GM19324 (cell line): ENCODE measurements at regions not wholly inside any gene's neighbourhood (a gene's known extent, or its start where the extent isn't known, plus 50 kb on each side); places are given as distances from the start of the nearest gene placed in this dataset.

Source experiments
- ATAC-seq: cut with Tn5 transposase; IDR thresholded peaks from one replicate; pipeline ENCODE4 v1.9.1; 2021; ENCODE audit warnings: mild to moderate bottlenecking, moderate library complexity; ENCODE audit not compliant: unreplicated experiment, low FRiP score

DNA sequence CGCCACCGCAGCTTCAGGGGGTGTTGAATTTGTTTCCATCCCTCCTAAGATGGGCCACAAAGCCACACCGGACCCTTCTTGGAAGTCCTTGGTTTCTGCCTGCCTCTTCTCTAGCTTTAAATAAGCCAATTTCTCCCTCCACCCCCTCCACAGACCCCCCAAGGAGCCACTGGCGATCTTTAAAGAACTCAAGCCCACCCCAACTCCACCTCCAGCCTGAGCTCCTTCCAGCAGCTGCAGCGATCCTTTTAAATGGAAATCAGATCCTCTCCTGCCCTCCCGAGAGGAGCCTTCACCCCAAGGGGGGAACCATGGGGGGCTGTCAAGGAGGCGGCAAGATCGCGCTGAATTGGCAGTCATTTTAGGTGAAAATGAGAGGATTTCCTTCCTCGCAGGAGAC is 133.1 kb downstream of the NCOR2 start:
- ATAC-seq, result no peak

DNA sequence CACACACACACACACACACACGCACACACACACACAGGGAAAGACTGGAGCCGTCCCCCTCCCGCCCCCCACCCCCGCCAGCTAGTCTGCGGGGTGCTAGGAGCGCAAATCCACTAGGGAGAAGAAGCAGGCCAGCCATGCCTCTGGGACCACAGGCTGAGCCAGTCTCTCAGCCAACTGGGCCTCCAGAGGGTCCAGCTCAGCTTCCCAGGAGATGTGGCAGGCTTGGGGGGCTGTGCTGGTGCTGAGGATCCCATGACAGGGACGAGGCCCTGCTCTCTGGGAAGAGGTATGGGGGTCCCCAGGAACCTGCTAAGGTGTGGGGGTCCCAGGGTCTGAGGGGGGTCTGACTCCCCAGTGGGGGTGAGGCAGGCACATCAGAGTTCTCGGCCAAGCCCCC is 133.5 kb downstream of the NCOR2 start:
- no peak for ATAC-seq

- no peak for ATAC-seq
Observed at GRCh38 chr12:124433147-124433874, 134.1 kb downstream of the NCOR2 start.

DNA sequence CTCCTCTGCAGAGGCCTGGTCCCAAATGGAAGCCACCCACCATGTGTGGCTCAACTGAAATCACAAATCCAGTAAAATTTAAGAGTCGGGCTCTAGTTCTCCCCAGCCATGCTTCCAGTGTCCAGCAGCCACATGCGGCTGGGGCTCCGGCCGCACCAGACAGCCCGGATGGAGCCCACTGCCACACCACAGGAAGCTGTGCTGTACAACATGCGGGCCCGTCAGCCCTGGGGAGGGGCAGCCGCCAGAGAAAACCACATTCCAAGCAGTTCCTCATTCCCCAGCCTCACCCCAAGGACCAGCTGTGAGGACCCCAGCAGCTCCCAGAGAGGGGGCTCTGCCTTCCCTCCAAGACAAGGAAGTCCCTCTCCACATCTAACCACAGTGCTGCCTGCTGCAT is 135.0 kb downstream of the NCOR2 start:
- ATAC-seq, result no peak

GRCh38 chr12:124431971-124432370 is 135.4 kb downstream of the NCOR2 start:
- no peak for ATAC-seq

DNA sequence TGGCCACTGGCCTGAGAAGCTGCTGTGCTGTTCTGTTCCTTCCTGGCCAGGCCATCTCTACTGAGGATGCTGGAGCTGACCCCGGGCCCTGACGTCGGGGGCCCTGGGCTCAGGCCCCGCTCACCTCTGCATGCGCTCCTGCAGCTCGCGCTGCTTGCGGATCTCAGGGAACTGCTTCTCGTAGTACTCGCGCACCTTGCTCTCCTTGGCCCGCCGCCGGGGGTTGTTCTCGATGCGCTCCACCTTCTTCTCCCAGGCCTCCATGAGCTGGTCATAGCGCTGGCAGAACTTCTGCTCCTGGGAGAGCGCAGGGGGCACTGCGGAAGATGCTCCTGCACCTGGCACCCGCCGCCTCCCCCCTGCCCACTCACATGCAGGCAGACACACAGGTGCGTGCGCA is 135.6 kb downstream of the RFLNA start:
- ATAC-seq, result no peak

DNA sequence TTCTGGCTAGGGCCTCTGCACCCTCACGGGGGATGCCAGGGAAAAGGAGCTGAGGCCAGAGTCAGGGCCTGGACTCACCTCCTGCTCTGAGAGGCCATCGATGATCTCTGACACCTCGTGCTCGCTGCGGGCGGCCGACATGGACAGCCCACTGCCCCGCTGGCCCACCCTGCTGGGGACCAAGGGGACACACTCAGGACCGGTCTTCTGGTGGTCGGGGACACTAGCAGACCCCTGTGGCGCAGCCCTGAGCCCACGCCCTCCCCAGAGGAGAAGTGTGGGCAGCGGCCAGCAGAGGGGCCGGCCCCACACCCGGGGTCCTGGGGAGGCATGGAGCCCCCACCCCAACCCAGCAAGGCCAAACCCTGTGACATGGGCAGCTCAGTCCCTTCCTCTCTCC is 134.6 kb downstream of the RFLNA start:
- ATAC-seq, result no peak

GRCh38 chr12:124428792-124429281 is 133.9 kb downstream of the RFLNA start:
- no peak for ATAC-seq

DNA sequence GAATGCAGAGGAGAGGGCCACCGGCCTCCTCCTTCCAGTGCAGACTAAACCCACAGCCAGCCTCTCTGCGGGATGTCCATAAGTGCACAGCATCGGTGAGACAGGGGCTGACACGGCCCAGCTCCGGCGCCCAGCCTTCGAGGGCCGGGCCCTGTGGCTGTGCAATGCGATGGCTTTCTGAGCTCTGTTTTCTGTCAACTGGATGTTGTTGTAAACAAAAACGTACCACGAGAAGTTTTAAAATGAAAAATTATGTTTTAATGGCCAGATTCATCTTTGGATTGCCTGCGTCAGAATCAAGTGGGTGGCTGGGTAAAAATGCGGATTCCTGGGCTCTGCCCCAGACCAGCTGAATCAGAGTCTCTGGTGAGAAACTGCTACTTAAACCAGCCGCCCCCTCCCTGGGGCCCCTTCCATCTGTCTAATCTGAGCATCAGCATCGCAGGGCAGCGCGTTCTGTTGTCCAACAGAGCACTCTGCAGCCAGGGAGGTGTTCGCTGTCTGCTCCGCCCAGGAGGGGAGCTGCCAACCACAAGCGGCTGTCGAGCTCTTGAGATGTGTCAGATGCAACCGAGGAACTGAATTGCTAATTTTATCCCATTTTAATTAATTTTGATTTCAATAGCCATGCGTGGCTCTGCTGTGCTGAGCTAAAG is 133.4 kb downstream of the RFLNA start:
- no peak for ATAC-seq

- no peak for ATAC-seq
Observed at GRCh38 chr12:124426594-124427555, 132.0 kb downstream of the RFLNA start.

- no peak for ATAC-seq
Observed at GRCh38 chr12:124425667-124426066, 130.8 kb downstream of the RFLNA start.

GRCh38 chr12:124424516-124424905 is 129.6 kb downstream of the RFLNA start:
- ATAC-seq, result no peak

DNA sequence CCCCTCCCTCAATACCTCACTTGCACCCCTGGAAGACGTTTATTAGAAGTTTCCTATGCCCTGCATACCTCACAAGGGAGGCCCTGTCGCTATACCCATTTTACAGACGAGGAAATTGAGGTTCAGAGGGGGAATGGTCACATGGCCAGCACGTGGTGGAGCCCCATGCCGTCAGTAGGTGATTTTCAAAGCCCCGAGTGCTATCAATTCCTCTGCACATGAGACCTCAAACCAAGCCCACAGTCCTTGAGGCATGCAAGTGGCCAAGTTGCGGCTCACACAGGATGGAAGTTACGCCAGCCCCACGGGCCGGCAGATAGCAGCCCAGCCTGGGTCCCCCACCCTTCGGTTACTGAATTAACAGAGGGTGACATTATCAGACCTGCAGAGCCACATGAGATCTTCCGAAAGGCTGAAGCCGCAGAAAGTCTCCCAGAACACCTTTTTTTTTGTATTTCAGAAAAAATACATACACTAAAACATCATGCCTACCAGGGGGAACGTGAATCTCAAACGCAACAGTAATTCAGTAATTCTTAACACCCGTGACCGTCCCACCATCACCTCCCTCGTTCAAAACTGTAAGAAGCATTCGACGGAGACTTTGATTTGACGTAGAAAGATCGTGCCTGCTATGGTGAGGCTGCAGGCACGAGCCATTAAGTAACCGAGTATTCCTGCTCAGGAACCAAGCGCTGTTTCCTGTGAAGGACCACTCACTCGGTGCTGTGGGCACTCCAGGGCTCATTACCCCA is 129.0 kb downstream of the RFLNA start:
- no peak for ATAC-seq

DNA sequence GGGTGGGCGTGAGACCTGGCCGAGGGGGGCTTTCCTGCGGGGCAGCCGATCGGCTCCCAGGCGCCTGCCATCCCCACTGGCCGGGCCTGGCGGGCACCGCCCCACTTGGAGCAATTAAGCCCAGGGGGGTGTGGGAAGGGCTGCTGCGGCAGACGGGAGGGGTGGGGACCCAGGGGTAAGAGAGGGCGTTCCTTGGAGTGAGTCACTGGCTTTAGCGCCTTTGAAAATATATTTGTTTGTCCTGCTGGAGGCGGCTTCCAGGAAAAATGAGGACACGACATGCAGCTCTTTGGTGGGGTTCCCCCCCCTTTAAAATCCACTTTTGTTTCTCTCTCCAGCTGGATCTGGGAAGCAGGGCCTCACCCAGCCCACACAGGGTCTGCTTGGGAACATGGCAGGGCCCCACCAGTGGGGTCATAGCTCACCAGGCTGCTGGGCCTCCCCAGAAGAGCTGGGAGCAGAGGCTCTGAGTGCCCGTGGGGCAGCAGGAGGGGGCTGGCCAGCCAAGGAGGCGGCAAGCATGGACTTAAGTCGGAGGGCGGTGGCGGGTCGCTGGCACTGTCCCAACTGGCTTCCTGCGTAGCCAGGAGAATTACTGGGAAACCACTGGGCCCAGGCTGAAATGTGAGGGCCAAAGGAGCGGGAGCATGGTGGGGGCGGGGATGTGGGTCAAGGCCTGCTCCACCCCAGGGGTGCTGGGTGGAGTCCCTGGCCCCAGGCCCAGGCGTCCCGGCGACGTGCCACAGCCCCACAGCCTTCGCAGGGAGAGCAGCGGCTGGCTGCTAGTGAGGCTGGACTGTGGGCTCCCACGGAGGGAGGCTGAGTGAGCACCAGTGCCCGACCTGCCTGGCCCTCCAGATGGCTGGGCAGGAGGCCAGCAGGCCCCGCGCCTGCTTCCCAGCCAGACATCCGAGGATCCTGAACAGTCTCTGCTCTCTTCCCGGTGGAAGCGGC is 128.0 kb downstream of the RFLNA start:
- ATAC-seq, result no peak

DNA sequence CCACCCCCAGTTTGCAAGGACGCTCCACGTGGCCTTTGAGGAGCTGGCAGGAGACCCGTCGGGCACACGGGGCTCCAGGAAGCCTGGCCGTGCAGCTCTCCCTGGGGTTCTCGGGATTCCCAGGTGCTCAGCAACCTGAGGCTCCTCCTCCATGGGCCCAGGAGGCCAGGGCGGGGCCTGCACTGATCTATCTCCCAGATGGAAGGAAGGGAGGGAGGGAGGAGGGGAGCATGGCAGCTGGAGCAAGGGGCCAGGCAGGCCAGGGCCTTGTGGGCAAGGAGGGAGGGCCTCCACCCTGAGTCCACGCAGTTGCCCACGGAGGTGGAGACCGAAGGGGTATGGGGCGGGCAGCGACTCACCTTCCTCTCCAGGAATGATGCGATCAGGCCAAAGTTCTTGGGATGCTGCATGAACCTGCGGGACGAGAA is 127.3 kb downstream of the RFLNA start:
- ATAC-seq, result no peak

DNA sequence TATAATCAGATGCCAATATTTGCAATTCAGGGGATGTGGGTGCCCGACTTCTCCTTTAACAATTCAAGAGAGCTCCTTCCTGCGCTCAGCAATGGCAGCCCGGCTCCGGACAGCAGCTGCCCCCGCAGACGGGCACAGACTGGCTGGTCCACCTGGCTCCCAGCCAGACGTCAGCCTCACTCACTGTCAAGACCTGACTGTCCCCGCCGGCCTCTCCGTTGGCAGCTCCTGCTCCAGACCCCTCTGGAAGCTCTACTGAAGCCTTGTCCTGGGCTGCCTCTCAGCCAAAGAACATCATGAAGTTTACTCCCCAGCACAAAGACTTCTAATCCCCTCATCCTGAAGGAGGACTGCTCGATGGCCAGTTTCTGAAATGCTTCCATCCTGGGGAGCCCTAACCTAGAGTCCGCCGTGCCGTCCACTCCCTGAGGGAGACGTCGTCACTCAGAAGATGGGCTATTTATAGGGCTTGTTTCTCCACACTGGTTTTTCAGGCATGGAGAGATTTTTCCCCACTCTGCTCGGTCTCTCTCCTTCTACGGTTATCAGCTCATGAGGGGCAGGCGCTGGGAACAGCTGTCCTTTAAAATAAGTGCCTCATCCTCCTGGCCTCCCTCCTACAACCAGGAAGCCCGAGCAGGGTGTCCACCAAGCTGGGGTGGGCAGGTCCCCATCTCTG is 126.2 kb downstream of the RFLNA start:
- ATAC-seq, result no peak

GRCh38 chr12:124420041-124420995 is 125.4 kb downstream of the RFLNA start:
- no peak for ATAC-seq
